K562 (cell line): ENCODE measurements at regions not wholly inside any gene's neighbourhood (a gene's known extent, or its start where the extent isn't known, plus 50 kb on each side); places are given as distances from the start of the nearest gene placed in this dataset.
"Not testable (repeated sequence)": the region's sequence is repeated elsewhere in the genome, so short reads cannot be mapped to it uniquely, and the experiment has no call there.

Experiments used
- ARID1B ChIP-seq: fragments of 450-650 bp; IDR thresholded peaks from 2 replicates; pipeline ENCODE4 v1.6.1; 2016; ENCODE audit warnings: antibody characterized with exemption, mild to moderate bottlenecking, inconsistent platforms
- CEBPB ChIP-seq: fragments of 450-650 bp; IDR thresholded peaks from 2 replicates; pipeline ENCODE4 v1.6.1; 2016; ENCODE audit warnings: missing genetic modification characterization, missing compliant biosample characterization
- CEBPG ChIP-seq, 3 experiments: fragments of 200-800 bp in 1 of 3; sonication (Bioruptor generic) in 1 of 3; sonication (generic) in 1 of 3; formaldehyde crosslinking in 1 of 3; IDR thresholded peaks in 2 of 3; conservative IDR thresholded peaks in 1 of 3; 2 replicates each; pipeline versions ENCODE4 v1.6.1 to v1.8.0; 2016 to 2022; ENCODE audit warnings: missing compliant biosample characterization in 2 of 3, missing genetic modification characterization in 2 of 3, mild to moderate bottlenecking in 1 of 3, missing genetic modification reagents in 1 of 3
- CREM ChIP-seq: IDR thresholded peaks from 2 replicates; pipeline ENCODE4 v1.6.1; 2014; ENCODE audit warnings: antibody characterized with exemption, low read depth
- FOXK2 ChIP-seq, 2 experiments: fragments of 450-650 bp; IDR thresholded peaks in 1 of 2; conservative IDR thresholded peaks in 1 of 2; 2 replicates each; pipeline ENCODE4 v1.6.1; 2016; ENCODE audit warnings: low read depth in 2 of 2, mild to moderate bottlenecking in 1 of 2
- GATAD2B ChIP-seq: fragments of 450-650 bp; IDR thresholded peaks from 2 replicates; pipeline ENCODE4 v1.6.1; 2017; ENCODE audit warnings: mild to moderate bottlenecking, borderline replicate concordance
- HDAC3 ChIP-seq: fragments of 450-650 bp; IDR thresholded peaks from 2 replicates; pipeline ENCODE4 v1.6.1; 2018; ENCODE audit warnings: borderline replicate concordance, mild to moderate bottlenecking, moderate library complexity; ENCODE audit not compliant: partially characterized antibody
- JUN ChIP-seq, 2 experiments: sonication (generic) in 1 of 2; formaldehyde crosslinking in 1 of 2; IDR thresholded peaks; 2 replicates each; pipeline versions ENCODE4 v1.6.1 to v1.8.0; 2012 to 2022; ENCODE audit warnings: borderline replicate concordance in 2 of 2, mild to moderate bottlenecking in 2 of 2, improper control_type of control experiment in 1 of 2, low read depth in 1 of 2, low read length in 1 of 2, missing genetic modification reagents in 1 of 2
- MAZ ChIP-seq, 2 experiments: fragments of 450-650 bp in 1 of 2; sonication (generic) in 1 of 2; formaldehyde crosslinking; IDR thresholded peaks in 1 of 2; conservative IDR thresholded peaks in 1 of 2; 2 replicates each; pipeline versions ENCODE4 v1.4.0 to v1.5.0; 2020; ENCODE audit warnings: mild to moderate bottlenecking in 1 of 2, missing genetic modification reagents in 1 of 2
- MECOM ChIP-seq: fragments of 250-450 bp; sonication (Bioruptor Pico); IDR thresholded peaks from 2 replicates; pipeline ENCODE4 v1.8.0; 2022; ENCODE audit warnings: inconsistent platforms
- NCOA1 ChIP-seq: fragments of 450-650 bp; IDR thresholded peaks from 2 replicates; pipeline ENCODE4 v1.6.1; 2016; ENCODE audit warnings: low read depth
- PHB2 ChIP-seq: fragments of 450-650 bp; IDR thresholded peaks from 2 replicates; pipeline ENCODE4 v1.6.1; 2017; ENCODE audit warnings: low read depth
- PML ChIP-seq: IDR thresholded peaks from 2 replicates; pipeline ENCODE4 v1.6.1; 2012; ENCODE audit warnings: low read length, inconsistent platforms
- RB1 ChIP-seq: fragments of 450-650 bp; IDR thresholded peaks from 2 replicates; pipeline ENCODE4 v1.6.1; 2017; ENCODE audit warnings: low read depth, mild to moderate bottlenecking
- SMARCC2 ChIP-seq: fragments of 450-650 bp; IDR thresholded peaks from 2 replicates; pipeline ENCODE4 v1.6.1; 2017; ENCODE audit warnings: antibody characterized with exemption, moderate library complexity, mild to moderate bottlenecking, low read depth
- SMARCE1 ChIP-seq: fragments of 450-650 bp; IDR thresholded peaks from 2 replicates; pipeline ENCODE4 v1.7.1; 2016; ENCODE audit warnings: mild to moderate bottlenecking
- SOX6 ChIP-seq: fragments of 450-650 bp; IDR thresholded peaks from 2 replicates; pipeline ENCODE4 v1.6.1; 2014; ENCODE audit warnings: mild to moderate bottlenecking
- TEAD4 ChIP-seq, 2 experiments: sonication (generic) in 1 of 2; formaldehyde crosslinking in 1 of 2; IDR thresholded peaks; 2 replicates each; pipeline versions ENCODE4 v1.6.1 to v1.8.0; 2012 to 2022; ENCODE audit warnings: borderline replicate concordance in 1 of 2, inconsistent platforms in 1 of 2, low read length in 1 of 2, mild to moderate bottlenecking in 1 of 2, missing genetic modification reagents in 1 of 2
- ZFX ChIP-seq: sonication (generic); formaldehyde crosslinking; IDR thresholded peaks from 2 replicates; pipeline ENCODE4 v1.8.0; 2022; ENCODE audit warnings: mild to moderate bottlenecking, missing genetic modification reagents, moderate library complexity
- ZNF766 ChIP-seq: fragments of 200-800 bp; sonication (Bioruptor generic); conservative IDR thresholded peaks from 2 replicates; pipeline ENCODE4 v1.6.1; 2016; ENCODE audit warnings: missing genetic modification characterization, missing compliant biosample characterization
- TF ChIP-seq, protein P1 (sequence below): fragments of 450-650 bp; IDR thresholded peaks from 2 replicates; pipeline ENCODE4 v1.6.1; 2017; ENCODE audit warnings: antibody characterized with exemption, mild to moderate bottlenecking
- TF ChIP-seq, protein P2 (sequence below): fragments of 450-650 bp; IDR thresholded peaks from 2 replicates; pipeline ENCODE4 v1.6.1; 2016

DNA sequence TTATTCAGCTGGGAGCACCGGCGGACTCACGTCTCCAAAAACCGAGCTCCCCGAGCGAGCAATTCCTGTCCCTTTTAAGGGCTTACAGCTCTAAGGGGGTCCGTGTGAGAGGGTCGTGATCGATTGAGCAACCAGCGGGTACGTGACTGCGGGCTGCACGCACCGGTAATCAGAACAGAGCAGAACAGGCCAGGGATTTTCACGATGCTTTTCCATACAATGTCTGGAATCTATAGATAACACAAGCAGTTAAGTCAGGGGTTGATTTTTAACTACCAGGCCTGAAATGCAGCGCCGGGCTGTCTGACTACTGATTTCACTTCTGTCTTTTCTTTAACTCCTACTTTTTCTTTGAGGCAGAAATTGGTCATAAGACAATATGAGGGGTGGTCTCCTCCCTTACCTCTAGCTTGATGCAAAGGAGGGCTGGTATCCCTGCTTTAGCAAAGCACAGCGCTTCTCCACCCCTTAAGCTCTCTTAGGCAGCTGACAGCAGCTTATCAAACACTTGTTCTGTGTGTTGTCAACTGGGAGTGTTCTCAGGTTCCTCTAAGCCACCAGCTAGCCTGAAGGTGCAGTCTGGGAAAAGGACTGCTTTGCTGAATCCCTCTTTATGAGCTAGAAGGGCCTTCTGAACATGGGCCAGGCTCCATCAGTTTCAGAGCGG is 323.8 kb upstream of the CCL2 start (continued):
- TF ChIP-seq SMARCE1 (peak; percentile 89), RB1 (0 out of 2 replicates have a peak, but pooled peaks have one; percentile 34), CEBPB (tag) (peak; percentile 94), CREM (peak; percentile 42; the same call in 1 of the 2 replicates), ZFX (CRISPR knock-in tag) (peak; percentile 49; the same call in 1 of the 2 replicates), HDAC3 (peak; percentile 68), SMARCC2 (peak; percentile 72; the same call in 1 of the 2 replicates), ARID1B (peak; percentile 97), NCOA1 (peak; percentile 34; the same call in 1 of the 2 replicates), TEAD4 (IDR thresholded peaks at IDR 0.05; ENCODE audit: low read length) (peak; percentile 86), MAZ (CRISPR knock-in tag; conservative IDR thresholded peaks at IDR 0.05 in 1 of 2, IDR thresholded peaks at IDR 0.05 in 1 of 2) (0 out of 4 replicates have a peak, but pooled peaks of 1 of the 2 experiments have one; percentile 31), JUN (IDR thresholded peaks at IDR 0.05; ENCODE audit: borderline replicate concordance, low read depth, low read length) (0 out of 2 replicates have a peak, but pooled peaks have one; percentile 11), GATAD2B (peak; percentile 58; the same call in 1 of the 2 replicates), MECOM (0 out of 2 replicates have a peak, but pooled peaks have one; percentile 15), PHB2 (peak; percentile 61; the same call in 1 of the 2 replicates), PML (peak; percentile 70), FOXK2 (conservative IDR thresholded peaks at IDR 0.05 in 1 of 2, IDR thresholded peaks at IDR 0.05 in 1 of 2; ENCODE audit: low read depth in 2 of 2) (peak; percentile 51 to 53), ZNF766 (peak; percentile 83), CEBPG (CRISPR knock-in tag; IDR thresholded peaks at IDR 0.05) (peak; percentile 38; the same call in 1 of the 2 replicates), CEBPG (tag; conservative IDR thresholded peaks at IDR 0.05 in 1 of 2, IDR thresholded peaks at IDR 0.05 in 1 of 2) (0 out of 4 replicates have a peak, but pooled peaks of 1 of the 2 experiments have one; percentile 16), SOX6 (peak; percentile 81)
- TF ChIP-seq, protein P1, sequence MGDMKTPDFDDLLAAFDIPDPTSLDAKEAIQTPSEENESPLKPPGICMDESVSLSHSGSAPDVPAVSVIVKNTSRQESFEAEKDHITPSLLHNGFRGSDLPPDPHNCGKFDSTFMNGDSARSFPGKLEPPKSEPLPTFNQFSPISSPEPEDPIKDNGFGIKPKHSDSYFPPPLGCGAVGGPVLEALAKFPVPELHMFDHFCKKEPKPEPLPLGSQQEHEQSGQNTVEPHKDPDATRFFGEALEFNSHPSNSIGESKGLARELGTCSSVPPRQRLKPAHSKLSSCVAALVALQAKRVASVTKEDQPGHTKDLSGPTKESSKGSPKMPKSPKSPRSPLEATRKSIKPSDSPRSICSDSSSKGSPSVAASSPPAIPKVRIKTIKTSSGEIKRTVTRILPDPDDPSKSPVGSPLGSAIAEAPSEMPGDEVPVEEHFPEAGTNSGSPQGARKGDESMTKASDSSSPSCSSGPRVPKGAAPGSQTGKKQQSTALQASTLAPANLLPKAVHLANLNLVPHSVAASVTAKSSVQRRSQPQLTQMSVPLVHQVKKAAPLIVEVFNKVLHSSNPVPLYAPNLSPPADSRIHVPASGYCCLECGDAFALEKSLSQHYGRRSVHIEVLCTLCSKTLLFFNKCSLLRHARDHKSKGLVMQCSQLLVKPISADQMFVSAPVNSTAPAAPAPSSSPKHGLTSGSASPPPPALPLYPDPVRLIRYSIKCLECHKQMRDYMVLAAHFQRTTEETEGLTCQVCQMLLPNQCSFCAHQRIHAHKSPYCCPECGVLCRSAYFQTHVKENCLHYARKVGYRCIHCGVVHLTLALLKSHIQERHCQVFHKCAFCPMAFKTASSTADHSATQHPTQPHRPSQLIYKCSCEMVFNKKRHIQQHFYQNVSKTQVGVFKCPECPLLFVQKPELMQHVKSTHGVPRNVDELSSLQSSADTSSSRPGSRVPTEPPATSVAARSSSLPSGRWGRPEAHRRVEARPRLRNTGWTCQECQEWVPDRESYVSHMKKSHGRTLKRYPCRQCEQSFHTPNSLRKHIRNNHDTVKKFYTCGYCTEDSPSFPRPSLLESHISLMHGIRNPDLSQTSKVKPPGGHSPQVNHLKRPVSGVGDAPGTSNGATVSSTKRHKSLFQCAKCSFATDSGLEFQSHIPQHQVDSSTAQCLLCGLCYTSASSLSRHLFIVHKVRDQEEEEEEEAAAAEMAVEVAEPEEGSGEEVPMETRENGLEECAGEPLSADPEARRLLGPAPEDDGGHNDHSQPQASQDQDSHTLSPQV: peak; percentile 79; the same call in 1 of the 2 replicates
- not testable (repeated sequence) for TF ChIP-seq TEAD4, JUN (CRISPR knock-in tag; IDR thresholded peaks at IDR 0.05; ENCODE audit: borderline replicate concordance)
- TF ChIP-seq, protein P2, sequence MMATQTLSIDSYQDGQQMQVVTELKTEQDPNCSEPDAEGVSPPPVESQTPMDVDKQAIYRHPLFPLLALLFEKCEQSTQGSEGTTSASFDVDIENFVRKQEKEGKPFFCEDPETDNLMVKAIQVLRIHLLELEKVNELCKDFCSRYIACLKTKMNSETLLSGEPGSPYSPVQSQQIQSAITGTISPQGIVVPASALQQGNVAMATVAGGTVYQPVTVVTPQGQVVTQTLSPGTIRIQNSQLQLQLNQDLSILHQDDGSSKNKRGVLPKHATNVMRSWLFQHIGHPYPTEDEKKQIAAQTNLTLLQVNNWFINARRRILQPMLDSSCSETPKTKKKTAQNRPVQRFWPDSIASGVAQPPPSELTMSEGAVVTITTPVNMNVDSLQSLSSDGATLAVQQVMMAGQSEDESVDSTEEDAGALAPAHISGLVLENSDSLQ: peak; percentile 80
